Ishikawa (cell line): ENCODE measurements at regions not wholly inside any gene's neighbourhood (a gene's known extent, or its start where the extent isn't known, plus 50 kb on each side); places are given as distances from the start of the nearest gene placed in this dataset.

Experiments used
- CEBPB ChIP-seq: IDR thresholded peaks from 2 replicates; pipeline ENCODE4 v1.6.1; 2012
- CREB1 ChIP-seq: IDR thresholded peaks from 2 replicates; pipeline ENCODE4 v1.6.1; 2012; ENCODE audit warnings: low read depth
- EGR1 ChIP-seq: IDR thresholded peaks from 2 replicates; pipeline ENCODE4 v1.6.1; 2012
- RAD21 ChIP-seq: IDR thresholded peaks from 2 replicates; pipeline ENCODE4 v1.6.1; 2012; ENCODE audit warnings: low read depth
- TAF1 ChIP-seq: IDR thresholded peaks from 2 replicates; pipeline ENCODE4 v1.6.1; 2012; ENCODE audit warnings: low read depth, mild to moderate bottlenecking
- TCF12 ChIP-seq: IDR thresholded peaks from 2 replicates; pipeline ENCODE4 v1.6.1; 2012; ENCODE audit warnings: low read depth
- YY1 ChIP-seq: IDR thresholded peaks from 2 replicates; pipeline ENCODE4 v1.6.1; 2012; ENCODE audit warnings: low read depth
- TF ChIP-seq, protein P1 (sequence below): IDR thresholded peaks from 2 replicates; pipeline ENCODE4 v1.6.1; 2012
- TF ChIP-seq, protein P2 (sequence below): IDR thresholded peaks from 2 replicates; pipeline ENCODE4 v1.6.1; 2012
- TF ChIP-seq, protein P3 (sequence below): IDR thresholded peaks from 2 replicates; pipeline ENCODE4 v1.6.1; 2012; ENCODE audit warnings: low read depth, mild to moderate bottlenecking

DNA sequence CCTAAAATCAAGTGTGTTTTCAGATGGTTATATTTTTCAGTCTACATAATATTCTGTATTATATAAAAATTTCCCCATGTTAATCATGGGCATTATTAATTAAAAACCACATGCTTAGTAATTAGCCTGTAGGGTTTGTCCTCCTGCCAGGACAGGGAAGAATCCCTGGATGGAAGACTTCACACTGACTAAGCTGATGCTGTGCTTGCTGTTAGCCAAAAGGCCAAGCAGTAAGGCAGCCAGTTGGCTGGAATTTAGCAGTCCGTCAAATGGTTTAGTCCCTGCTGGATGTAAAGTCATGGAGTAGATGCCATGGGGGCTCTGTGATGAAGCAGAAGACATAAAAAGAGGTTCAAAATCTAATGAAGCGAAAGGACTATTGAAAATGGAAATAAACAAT is 168.0 kb upstream of the OBI1 start:
- no peak for TF ChIP-seq CREB1
- TF ChIP-seq TCF12: no peak
- TF ChIP-seq, protein P1, sequence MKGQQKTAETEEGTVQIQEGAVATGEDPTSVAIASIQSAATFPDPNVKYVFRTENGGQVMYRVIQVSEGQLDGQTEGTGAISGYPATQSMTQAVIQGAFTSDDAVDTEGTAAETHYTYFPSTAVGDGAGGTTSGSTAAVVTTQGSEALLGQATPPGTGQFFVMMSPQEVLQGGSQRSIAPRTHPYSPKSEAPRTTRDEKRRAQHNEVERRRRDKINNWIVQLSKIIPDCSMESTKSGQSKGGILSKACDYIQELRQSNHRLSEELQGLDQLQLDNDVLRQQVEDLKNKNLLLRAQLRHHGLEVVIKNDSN: no peak
- TF ChIP-seq, protein P2, sequence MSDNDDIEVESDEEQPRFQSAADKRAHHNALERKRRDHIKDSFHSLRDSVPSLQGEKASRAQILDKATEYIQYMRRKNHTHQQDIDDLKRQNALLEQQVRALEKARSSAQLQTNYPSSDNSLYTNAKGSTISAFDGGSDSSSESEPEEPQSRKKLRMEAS: no peak
- no peak for TF ChIP-seq EGR1
- no peak for TF ChIP-seq TAF1
- TF ChIP-seq YY1: no peak
- no peak for TF ChIP-seq RAD21
- TF ChIP-seq CEBPB: no peak
- TF ChIP-seq, protein P3, sequence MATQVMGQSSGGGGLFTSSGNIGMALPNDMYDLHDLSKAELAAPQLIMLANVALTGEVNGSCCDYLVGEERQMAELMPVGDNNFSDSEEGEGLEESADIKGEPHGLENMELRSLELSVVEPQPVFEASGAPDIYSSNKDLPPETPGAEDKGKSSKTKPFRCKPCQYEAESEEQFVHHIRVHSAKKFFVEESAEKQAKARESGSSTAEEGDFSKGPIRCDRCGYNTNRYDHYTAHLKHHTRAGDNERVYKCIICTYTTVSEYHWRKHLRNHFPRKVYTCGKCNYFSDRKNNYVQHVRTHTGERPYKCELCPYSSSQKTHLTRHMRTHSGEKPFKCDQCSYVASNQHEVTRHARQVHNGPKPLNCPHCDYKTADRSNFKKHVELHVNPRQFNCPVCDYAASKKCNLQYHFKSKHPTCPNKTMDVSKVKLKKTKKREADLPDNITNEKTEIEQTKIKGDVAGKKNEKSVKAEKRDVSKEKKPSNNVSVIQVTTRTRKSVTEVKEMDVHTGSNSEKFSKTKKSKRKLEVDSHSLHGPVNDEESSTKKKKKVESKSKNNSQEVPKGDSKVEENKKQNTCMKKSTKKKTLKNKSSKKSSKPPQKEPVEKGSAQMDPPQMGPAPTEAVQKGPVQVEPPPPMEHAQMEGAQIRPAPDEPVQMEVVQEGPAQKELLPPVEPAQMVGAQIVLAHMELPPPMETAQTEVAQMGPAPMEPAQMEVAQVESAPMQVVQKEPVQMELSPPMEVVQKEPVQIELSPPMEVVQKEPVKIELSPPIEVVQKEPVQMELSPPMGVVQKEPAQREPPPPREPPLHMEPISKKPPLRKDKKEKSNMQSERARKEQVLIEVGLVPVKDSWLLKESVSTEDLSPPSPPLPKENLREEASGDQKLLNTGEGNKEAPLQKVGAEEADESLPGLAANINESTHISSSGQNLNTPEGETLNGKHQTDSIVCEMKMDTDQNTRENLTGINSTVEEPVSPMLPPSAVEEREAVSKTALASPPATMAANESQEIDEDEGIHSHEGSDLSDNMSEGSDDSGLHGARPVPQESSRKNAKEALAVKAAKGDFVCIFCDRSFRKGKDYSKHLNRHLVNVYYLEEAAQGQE: no peak
